C4-2B (cell line): ENCODE measurements at regions not wholly inside any gene's neighbourhood (a gene's known extent, or its start where the extent isn't known, plus 50 kb on each side); places are given as distances from the start of the nearest gene placed in this dataset.
A peak's percentile ranks its signal among the peaks of the same experiment; 100 is the strongest.

Experiments used
- H3K27ac ChIP-seq: fragments of 450-650 bp; 2 replicates; pipeline ENCODE4 v1.5.1; 2017
- ZFX ChIP-seq: fragments of 450-650 bp; IDR thresholded peaks from 2 replicates; pipeline ENCODE4 v1.6.1; 2017
- TF ChIP-seq, protein P1 (sequence below): fragments of 450-650 bp; conservative IDR thresholded peaks from 2 replicates; pipeline ENCODE4 v1.5.1; 2017; ENCODE audit warnings: mild to moderate bottlenecking

DNA sequence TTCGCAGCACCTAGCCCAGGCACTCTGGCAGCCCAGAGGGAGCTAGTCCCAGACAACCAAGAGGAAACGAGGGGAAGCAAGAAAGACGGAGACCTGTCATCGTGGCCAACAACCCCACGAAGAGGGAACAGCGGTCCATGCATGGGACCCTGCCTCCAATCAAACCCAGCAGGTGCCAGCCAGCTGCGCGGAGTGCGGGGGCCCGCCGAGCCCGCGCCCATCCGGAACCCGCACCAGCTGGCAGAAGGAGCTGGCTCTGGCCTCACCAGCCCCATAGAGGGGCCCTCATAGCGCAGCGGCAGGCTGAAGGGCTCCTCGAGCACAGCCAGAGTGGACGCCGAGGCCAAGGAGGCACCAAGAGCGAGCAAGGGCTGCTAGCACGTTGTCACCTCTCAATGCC, 332.4 kb upstream of the MAGEB18 start:
- no peak for TF ChIP-seq ZFX
- TF ChIP-seq, protein P1, sequence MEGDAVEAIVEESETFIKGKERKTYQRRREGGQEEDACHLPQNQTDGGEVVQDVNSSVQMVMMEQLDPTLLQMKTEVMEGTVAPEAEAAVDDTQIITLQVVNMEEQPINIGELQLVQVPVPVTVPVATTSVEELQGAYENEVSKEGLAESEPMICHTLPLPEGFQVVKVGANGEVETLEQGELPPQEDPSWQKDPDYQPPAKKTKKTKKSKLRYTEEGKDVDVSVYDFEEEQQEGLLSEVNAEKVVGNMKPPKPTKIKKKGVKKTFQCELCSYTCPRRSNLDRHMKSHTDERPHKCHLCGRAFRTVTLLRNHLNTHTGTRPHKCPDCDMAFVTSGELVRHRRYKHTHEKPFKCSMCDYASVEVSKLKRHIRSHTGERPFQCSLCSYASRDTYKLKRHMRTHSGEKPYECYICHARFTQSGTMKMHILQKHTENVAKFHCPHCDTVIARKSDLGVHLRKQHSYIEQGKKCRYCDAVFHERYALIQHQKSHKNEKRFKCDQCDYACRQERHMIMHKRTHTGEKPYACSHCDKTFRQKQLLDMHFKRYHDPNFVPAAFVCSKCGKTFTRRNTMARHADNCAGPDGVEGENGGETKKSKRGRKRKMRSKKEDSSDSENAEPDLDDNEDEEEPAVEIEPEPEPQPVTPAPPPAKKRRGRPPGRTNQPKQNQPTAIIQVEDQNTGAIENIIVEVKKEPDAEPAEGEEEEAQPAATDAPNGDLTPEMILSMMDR = no peak
- no peak overlapping the region for H3K27ac ChIP-seq

DNA sequence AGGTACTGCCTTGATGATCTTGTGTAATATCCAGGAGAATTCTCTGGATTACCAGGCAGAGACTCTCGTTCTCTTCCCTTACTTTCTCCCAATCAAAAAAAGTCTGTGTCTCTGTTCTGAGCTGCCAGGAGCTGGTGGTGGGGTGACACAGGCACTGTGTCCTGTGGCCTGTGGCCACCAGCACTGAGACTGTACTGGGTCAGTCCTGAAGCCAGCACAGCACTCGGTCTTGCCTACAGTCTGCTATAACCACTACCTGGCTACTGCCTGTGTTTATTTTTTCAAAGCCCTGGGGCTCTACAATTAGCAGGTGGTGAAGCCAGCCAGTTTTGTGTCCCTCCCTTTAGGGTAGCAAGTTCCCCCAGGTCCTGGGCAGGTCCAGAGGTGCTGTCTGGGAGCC, 331.1 kb upstream of the MAGEB18 start:
- TF ChIP-seq ZFX = no peak
- TF ChIP-seq, protein P1 = no peak

DNA sequence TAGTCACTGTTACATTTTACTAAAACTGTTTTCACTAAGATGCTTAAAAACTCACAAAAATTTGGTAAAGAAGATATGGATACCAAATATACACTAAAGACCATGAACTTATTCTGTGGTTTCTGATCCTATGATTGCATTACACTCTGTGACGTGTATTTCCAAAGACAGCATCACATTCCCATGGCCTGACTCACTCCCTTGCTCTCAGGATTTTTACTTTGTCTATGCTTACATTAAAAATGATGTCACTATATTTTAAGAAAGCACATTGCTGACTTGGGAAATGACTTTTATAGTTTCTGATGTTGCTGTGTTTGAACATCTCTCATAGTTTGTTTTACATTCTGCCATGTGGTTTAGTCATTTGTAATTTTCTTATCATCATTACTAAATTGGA, 327.9 kb upstream of the MAGEB18 start:
- H3K27ac ChIP-seq = no peak overlapping the region
- TF ChIP-seq, protein P1 = no peak

More for the DNA sequence above, 331.1 kb upstream of the MAGEB18 start:
- H3K27ac ChIP-seq = no peak overlapping the region

DNA sequence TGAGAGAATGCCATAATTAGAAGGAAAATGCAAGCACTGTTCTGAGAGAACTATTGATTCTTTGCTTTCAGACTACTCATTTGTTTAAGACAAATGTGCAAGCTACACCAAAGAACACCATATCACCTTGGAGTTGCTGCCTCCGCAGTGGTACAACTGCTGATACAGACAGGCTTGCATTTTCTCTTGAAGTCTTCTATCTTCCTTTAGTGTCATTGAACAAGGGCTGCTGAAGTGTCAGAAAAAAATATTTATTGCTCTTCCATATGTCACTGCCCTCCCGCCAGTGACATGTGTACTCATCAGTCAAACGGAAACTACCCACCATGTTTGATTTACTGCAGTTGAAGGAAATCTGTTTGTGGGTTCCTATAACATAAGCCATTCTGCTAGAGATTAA, 318.3 kb upstream of the MAGEB18 start:
- no peak for TF ChIP-seq ZFX
- TF ChIP-seq, protein P1 = no peak
- no peak overlapping the region for H3K27ac ChIP-seq

DNA sequence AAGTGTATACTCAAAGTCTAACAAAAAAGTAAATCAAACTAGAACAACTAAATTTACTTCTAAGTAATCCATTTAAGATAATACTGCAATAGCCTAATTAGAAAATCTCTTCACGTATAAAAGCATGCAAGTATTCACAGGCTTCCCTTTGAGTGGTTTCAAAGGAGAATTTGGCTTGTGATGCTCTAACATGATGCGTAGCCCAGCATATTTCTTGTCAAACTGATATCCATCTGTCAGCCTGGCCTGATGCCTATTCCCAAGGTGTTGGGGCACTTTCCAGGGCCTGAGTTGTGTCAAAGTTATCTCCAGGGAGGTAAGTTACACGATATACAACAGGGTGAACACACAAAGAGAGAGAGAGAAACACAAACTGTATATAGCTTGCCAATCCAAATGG, 287.0 kb upstream of the MAGEB18 start:
- TF ChIP-seq ZFX = no peak
- TF ChIP-seq, protein P1 = no peak
- H3K27ac ChIP-seq = no peak overlapping the region

DNA sequence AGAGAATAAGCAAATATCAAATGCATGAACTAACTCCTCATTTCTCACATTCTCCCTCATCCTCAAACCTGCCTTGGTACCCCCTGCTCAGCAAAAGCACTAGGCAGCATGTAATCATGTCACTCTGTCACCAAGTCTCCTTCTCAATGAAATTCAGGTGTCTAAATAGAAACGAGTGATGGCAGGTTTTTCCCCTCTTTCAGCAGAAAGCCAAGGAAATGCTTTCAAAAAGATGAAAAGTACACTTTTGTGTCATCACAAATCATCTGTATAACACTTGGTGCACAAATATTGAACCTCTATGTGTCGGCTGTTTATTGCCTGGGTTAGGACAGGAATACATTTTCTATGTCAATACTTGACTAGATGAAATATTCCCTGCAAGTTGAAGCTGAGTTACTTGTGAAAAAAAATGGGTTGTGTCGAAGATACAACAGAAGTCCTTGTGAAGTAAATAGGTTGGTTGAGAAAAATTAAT, 285.1 kb upstream of the MAGEB18 start:
- no peak for TF ChIP-seq ZFX
- TF ChIP-seq, protein P1 = no peak

DNA sequence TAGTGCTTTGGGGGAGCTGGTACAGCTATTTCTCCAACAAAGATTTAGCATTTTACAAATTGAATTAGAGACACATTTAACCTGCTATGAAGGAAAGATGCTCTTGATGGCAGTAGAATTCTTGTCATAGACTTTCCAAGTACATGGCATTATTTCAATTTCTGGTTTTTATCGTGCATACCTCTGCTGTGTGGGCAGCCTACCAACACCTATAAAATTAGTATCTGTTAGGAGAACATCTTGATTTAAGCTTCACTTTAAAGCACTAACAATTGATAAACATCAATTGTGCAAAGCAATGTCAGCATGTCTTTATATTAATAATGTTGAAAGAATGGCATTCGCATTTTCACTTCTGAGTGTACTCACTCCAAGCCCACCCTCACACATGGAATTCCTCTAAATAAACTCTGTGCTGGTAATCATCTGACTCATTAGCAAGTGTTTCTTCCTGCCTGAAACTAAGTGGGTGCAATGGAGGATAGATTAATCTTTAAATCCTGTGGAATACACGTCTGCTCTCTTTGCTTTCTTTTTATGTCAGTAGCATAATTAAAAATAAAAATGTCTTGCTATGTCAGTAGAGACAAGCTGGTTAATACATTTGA, 279.8 kb upstream of the MAGEB18 start:
- TF ChIP-seq, protein P1 = peak; percentile 52
- TF ChIP-seq ZFX = no peak

More for the DNA sequence above, 285.1 kb upstream of the MAGEB18 start:
- H3K27ac ChIP-seq = no peak overlapping the region

More for the DNA sequence above, 279.8 kb upstream of the MAGEB18 start:
- H3K27ac ChIP-seq = no peak overlapping the region
